HCT116 (cell line): ENCODE measurements at regions not wholly inside any gene's neighbourhood (a gene's known extent, or its start where the extent isn't known, plus 50 kb on each side); places are given as distances from the start of the nearest gene placed in this dataset.

Experiments
- ATAC-seq: fragments of 200-7000 bp; cut with Tn5 transposase; 2 replicates; pipeline ENCODE4 v1.9.1; 2020; ENCODE audit warnings: mild to moderate bottlenecking, moderate library complexity
- BruUV-seq: library from RNA; stranded (reverse); fragments of 400-500 nt; replicated peaks from 2 replicates; lab custom pipeline; 2021; lab: Mats Ljungman, UMichigan
- CTCF ChIA-PET: fragments of 300-600 bp; sonication (Branson Sonifier 250); formaldehyde crosslinking; loops from one replicate; lab custom pipeline; 2021; ENCODE audit warnings: antibody characterized with exemption; lab: Charles Lee
- POLR2A ChIA-PET: fragments of 300-600, 350-600 bp; sonication (Branson Sonifier 250); formaldehyde crosslinking; loops from one replicate; lab custom pipeline; 2021; ENCODE audit warnings: antibody characterized with exemption; lab: Charles Lee
- RAD21 ChIA-PET, 2 experiments: fragments of 300-600 bp; sonication (Branson Sonifier 250); formaldehyde crosslinking; loops; one replicate each; lab custom pipeline; 2023; ENCODE audit warnings: low total read pairs in 2 of 2; ENCODE audit not compliant: uncharacterized antibody in 2 of 2, unreplicated experiment in 2 of 2, low non-redundant PET in 1 of 2; lab: Charles Lee
- DNase-seq: peaks from one replicate; pipeline ENCODE4 v3.0.0-alpha.2; 2010; ENCODE audit warnings: low read depth, low spot score
- H2AFZ ChIP-seq: fragments of 200-600 bp; shearing (Covaris generic), sonication (generic); 2 replicates; pipeline ENCODE4 v1.6.1; 2017; ENCODE audit warnings: low read depth, mixed run types, mixed read lengths, antibody characterized with exemption, low read length; ENCODE audit not compliant: poor library complexity, severe bottlenecking
- H3K27ac ChIP-seq: 2 replicates; pipeline ENCODE4 v1.5.1; 2012; ENCODE audit warnings: low read depth, low read length
- H3K27me3 ChIP-seq: fragments of 200-600 bp; sonication (generic); 2 replicates; pipeline ENCODE4 v1.6.1; 2016; ENCODE audit warnings: mixed run types, low read length, mixed read lengths; ENCODE audit not compliant: insufficient read depth
- H3K36me3 ChIP-seq, 2 experiments: fragments of 200-500 bp in 1 of 2; fragments of 200-600 bp in 1 of 2; sonication (Bioruptor generic) in 1 of 2; sonication (generic) in 1 of 2; 2 replicates each; pipeline versions ENCODE4 v1.5.1 to v1.6.1; 2014 to 2016; ENCODE audit warnings: low read length in 2 of 2, inconsistent platforms in 1 of 2, mixed read lengths in 1 of 2, mixed run types in 1 of 2; ENCODE audit not compliant: insufficient read depth in 2 of 2, control insufficient read depth in 1 of 2
- H3K4me1 ChIP-seq, 2 experiments: fragments of 200-600 bp in 1 of 2; sonication (generic) in 1 of 2; 2 replicates each; pipeline versions ENCODE4 v1.5.1 to v1.6.1; 2012 to 2017; ENCODE audit warnings: low read length in 2 of 2, inconsistent platforms in 1 of 2, mild to moderate bottlenecking in 1 of 2, mixed read lengths in 1 of 2, mixed run types in 1 of 2, moderate library complexity in 1 of 2; ENCODE audit not compliant: insufficient read depth in 2 of 2, control insufficient read depth in 1 of 2
- H3K4me2 ChIP-seq: fragments of 200-600 bp; sonication (generic); 2 replicates; pipeline ENCODE4 v1.6.1; 2017; ENCODE audit warnings: mixed run types, low read length, mixed read lengths
- H3K4me3 ChIP-seq, 2 experiments: fragments of 200-600 bp in 1 of 2; sonication (generic) in 1 of 2; replicated peaks in 1 of 2; 2 replicates each; pipeline ENCODE4 v1.5.1; 2011 to 2016; ENCODE audit warnings: low read length in 2 of 2, control low read depth in 1 of 2, low read depth in 1 of 2, mild to moderate bottlenecking in 1 of 2, mixed read lengths in 1 of 2, mixed run types in 1 of 2
- H3K79me2 ChIP-seq: fragments of 200-600 bp; sonication (generic); 2 replicates; pipeline ENCODE4 v1.6.1; 2017; ENCODE audit warnings: mild to moderate bottlenecking, mixed run types, low read length, moderate library complexity, mixed read lengths; ENCODE audit not compliant: insufficient read depth
- H3K9ac ChIP-seq: fragments of 200-600 bp; sonication (generic); 2 replicates; pipeline ENCODE4 v1.6.1; 2016; ENCODE audit warnings: low read length, mixed read lengths
- H3K9me2 ChIP-seq: fragments of 200-600 bp; sonication (generic), shearing (Covaris generic); 2 replicates; pipeline ENCODE4 v1.6.1; 2017; ENCODE audit warnings: mixed run types, mild to moderate bottlenecking, moderate library complexity; ENCODE audit not compliant: insufficient read depth
- H3K9me3 ChIP-seq, 2 experiments: fragments of 200-500 bp in 1 of 2; fragments of 200-600 bp in 1 of 2; sonication (Bioruptor generic) in 1 of 2; sonication (generic) in 1 of 2; 2 replicates each; pipeline ENCODE4 v1.6.1; 2014 to 2017; ENCODE audit warnings: low read length in 2 of 2, mixed read lengths in 2 of 2, inconsistent platforms in 1 of 2, low read depth in 1 of 2, mild to moderate bottlenecking in 1 of 2, mixed run types in 1 of 2, moderate library complexity in 1 of 2; ENCODE audit not compliant: control insufficient read depth in 1 of 2, insufficient read depth in 1 of 2
- H4K20me1 ChIP-seq: fragments of 200-600 bp; sonication (generic), shearing (Covaris generic); 2 replicates; pipeline ENCODE4 v1.6.1; 2017; ENCODE audit warnings: mixed run types, mild to moderate bottlenecking, moderate library complexity; ENCODE audit not compliant: insufficient read depth
- CBX3 ChIP-seq: IDR thresholded peaks from 2 replicates; pipeline ENCODE4 v1.6.1; 2012; ENCODE audit warnings: low read depth
- CEBPB ChIP-seq: IDR thresholded peaks from 2 replicates; pipeline ENCODE4 v1.6.1; 2012; ENCODE audit warnings: low read depth
- ELF1 ChIP-seq: IDR thresholded peaks from 2 replicates; pipeline ENCODE4 v1.6.1; 2012; ENCODE audit warnings: low read depth, borderline replicate concordance
- EZH2 ChIP-seq: fragments of 200-600 bp; sonication (generic); IDR thresholded peaks from 2 replicates; pipeline ENCODE4 v1.6.1; 2017; ENCODE audit warnings: antibody characterized with exemption, mixed run types
- FOSL1 ChIP-seq: IDR thresholded peaks from 2 replicates; pipeline ENCODE4 v1.6.1; 2012; ENCODE audit warnings: low read depth
- JUND ChIP-seq: IDR thresholded peaks from 2 replicates; pipeline ENCODE4 v1.6.1; 2012
- POLR2A ChIP-seq: IDR thresholded peaks from 2 replicates; pipeline ENCODE4 v1.7.0; 2011; ENCODE audit warnings: borderline replicate concordance; ENCODE audit not compliant: insufficient read depth, insufficient read length; ENCODE audit errors: extremely low read depth
- REST ChIP-seq: IDR thresholded peaks from 2 replicates; pipeline ENCODE4 v1.6.1; 2012; ENCODE audit warnings: low read depth
- SP1 ChIP-seq: IDR thresholded peaks from 2 replicates; pipeline ENCODE4 v1.6.1; 2012; ENCODE audit warnings: low read depth
- YY1 ChIP-seq: IDR thresholded peaks from 2 replicates; pipeline ENCODE4 v1.6.1; 2011; ENCODE audit warnings: low read length, low read depth, moderate library complexity, mild to moderate bottlenecking; ENCODE audit not compliant: insufficient replicate concordance; ENCODE audit errors: extremely low read depth
- intact Hi-C: fragments of 100-400 bp; cut with micrococcal nuclease; formaldehyde crosslinking; loops from 2 replicates; pipeline ENCODE4 v1.10.0; 2022
- TF ChIP-seq, protein P1 (sequence below): IDR thresholded peaks from 2 replicates; pipeline ENCODE4 v1.6.1; 2011; ENCODE audit warnings: mild to moderate bottlenecking, low read length, moderate library complexity; ENCODE audit not compliant: insufficient replicate concordance; ENCODE audit errors: extremely low read depth

GRCh38 chr14:97381309-97381708, 584.1 kb downstream of the VRK1 start:
- H3K4me1 ChIP-seq, result peaks cover 0 to 12% of the 10 kb centered on the region in 2 experiments; a peak in 3 of 4 replicates
- H3K9me3 ChIP-seq, result no peaks in the 10 kb centered on the region
- no peaks in the 10 kb centered on the region for H4K20me1 ChIP-seq
- H3K9ac ChIP-seq, result no peak overlapping the region
- RAD21 ChIA-PET, result no interaction called here
- H3K4me3 ChIP-seq, result no peak overlapping the region
- H3K79me2 ChIP-seq, result no peaks in the 10 kb centered on the region
- BruUV-seq, result no TSS peak
- H3K36me3 ChIP-seq, result no peaks in the 10 kb centered on the region
- no peak for TF ChIP-seq YY1
- TF ChIP-seq CEBPB, result no peak
- no peak for TF ChIP-seq EZH2
- no peak for TF ChIP-seq ELF1
- no peak for TF ChIP-seq SP1
- no peak for TF ChIP-seq CBX3
- TF ChIP-seq JUND, result no peak
- TF ChIP-seq, protein P1, sequence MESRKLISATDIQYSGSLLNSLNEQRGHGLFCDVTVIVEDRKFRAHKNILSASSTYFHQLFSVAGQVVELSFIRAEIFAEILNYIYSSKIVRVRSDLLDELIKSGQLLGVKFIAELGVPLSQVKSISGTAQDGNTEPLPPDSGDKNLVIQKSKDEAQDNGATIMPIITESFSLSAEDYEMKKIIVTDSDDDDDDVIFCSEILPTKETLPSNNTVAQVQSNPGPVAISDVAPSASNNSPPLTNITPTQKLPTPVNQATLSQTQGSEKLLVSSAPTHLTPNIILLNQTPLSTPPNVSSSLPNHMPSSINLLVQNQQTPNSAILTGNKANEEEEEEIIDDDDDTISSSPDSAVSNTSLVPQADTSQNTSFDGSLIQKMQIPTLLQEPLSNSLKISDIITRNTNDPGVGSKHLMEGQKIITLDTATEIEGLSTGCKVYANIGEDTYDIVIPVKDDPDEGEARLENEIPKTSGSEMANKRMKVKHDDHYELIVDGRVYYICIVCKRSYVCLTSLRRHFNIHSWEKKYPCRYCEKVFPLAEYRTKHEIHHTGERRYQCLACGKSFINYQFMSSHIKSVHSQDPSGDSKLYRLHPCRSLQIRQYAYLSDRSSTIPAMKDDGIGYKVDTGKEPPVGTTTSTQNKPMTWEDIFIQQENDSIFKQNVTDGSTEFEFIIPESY, result no peak
- TF ChIP-seq FOSL1, result no peak
- no peak for TF ChIP-seq REST
- TF ChIP-seq POLR2A, result no peak
- intact Hi-C loops, result no loop called here
- no peak overlapping the region for H2AFZ ChIP-seq
- no peaks in the 10 kb centered on the region for H3K9me2 ChIP-seq
- CTCF ChIA-PET, result no interaction called here
- peaks cover 6% of the 10 kb centered on the region; the same call in 1 of the 2 replicates for H3K27me3 ChIP-seq
- no peak overlapping the region for H3K27ac ChIP-seq
- H3K4me2 ChIP-seq, result 0 out of 2 replicates have a peak overlapping the region, but pooled peaks have one; percentile 37
- POLR2A ChIA-PET, result no interaction called here
- no peak for DNase-seq
- ATAC-seq, result no peak
